Stimulated activated CD8-positive, alpha-beta memory T cell treated with anti-CD3 and anti-CD28 coated beads, Interleukin-2, amount 100 ng/mL, for 1 hour (primary cell): ENCODE measurements at regions not wholly inside any gene's neighbourhood (a gene's known extent, or its start where the extent isn't known, plus 50 kb on each side); places are given as distances from the start of the nearest gene placed in this dataset.
"Not testable (repeated sequence)": the region's sequence is repeated elsewhere in the genome, so short reads cannot be mapped to it uniquely, and the experiment has no call there.

Experiments used
- DNase-seq, 2 donors: peaks; one replicate each; pipeline ENCODE4 v3.0.0-alpha.2; 2020; ENCODE audit warnings: low read depth in 2 of 2

- DNase-seq, result no peak
These were observed 603.6 kb upstream of the NR2F2 start for GRCh38 chr15:95726891-95727290.

- no peak for DNase-seq
These were observed 596.6 kb upstream of the NR2F2 start for GRCh38 chr15:95733931-95734330.

- DNase-seq, result no peak
These were observed 595.8 kb upstream of the NR2F2 start for GRCh38 chr15:95734422-95735316.

DNA sequence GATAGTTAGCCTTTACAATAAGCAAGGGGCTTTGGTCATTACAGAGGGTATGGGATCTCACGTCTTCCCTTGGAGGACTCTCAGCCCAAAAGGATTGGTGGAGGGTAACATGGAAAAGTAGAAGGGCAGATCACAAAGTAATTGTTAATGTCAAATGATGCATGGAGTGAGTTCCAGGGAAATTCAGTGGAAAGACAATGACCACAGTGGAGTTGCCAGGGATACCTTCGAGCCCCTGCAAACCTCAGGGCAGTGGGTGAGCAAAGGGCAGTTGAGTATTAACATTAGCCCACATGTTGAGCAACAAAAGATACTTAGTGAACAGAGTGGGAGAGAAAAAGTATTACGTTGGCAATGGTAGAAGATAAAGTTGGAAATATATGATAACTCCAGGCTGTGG is 593.4 kb upstream of the NR2F2 start:
- DNase-seq, result no peak

DNA sequence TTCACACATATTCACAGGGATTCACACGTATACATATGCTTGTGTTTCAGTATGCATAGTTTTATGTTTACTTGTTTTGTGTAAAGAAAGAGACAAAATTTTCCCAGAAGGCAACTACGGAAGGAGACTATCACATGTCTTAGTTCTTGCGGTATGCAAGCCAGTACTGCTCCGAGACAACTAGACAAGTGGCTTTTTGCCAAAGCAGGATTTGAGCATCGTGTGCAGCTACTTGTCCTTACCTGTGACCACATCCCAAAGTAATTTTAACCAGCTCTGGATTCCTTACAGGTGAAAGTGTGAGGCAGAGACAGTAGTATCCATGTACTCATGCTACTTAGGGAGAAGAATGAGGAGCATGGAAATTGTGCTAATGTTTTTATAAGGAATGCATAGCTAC is 591.4 kb upstream of the NR2F2 start:
- DNase-seq, result no peak

DNA sequence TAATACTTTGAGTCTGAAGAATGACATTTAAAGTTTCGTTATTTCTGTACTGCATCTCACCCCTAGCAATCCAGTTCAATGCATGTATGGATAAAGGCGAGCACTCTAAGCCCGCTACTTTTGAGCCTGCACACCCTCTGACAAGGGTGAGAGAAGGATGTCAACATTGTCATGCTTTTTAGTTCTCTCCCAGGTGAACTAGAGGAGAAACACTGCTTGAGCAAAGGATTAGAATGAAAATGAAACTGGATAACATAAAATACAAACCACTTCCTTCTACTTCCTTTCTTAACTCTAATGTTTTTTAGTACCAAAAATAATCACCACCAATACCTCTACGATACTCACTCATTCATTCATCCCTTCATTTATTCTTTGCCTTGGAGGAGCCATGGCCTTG is 588.7 kb upstream of the NR2F2 start:
- DNase-seq, result no peak

DNA sequence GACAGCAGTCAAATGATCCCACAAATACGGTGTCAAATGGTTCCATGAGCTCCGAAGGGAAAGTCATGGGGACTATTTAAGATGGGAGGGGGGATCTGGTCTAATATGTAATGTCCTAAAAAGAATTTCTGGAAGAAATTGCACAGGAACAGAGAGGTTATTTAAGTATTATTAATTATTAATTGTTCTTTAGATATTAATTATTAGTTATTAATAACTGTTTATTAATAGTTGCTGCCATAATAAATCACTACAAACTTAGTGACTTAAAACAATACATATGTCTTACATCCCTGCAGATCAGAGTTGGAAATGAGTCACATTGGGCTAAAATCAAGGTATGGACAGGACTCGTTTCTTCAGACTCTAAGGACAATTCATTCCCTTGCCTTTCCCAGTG is 588.2 kb upstream of the NR2F2 start:
- DNase-seq, result no peak

DNA sequence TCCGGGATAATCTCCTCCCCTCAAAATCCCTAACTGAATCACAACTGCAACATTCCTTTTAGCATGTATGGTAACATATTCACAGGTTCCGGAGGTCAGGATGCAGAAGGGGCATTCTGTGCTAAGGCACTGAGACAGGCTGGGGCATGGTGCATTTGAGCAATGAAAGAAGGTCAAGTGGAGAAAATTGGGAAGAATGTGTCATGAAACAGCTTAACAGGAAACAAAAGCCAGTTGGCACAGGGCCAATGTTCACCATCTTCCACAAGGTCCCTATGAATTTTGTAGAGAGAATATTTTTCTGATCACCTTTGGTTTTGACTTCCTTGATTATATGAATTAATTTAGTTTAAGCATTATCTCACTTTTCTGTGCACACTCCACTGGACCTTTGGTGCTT is 587.7 kb upstream of the NR2F2 start:
- no peak for DNase-seq

GRCh38 chr15:95757171-95757570 is 573.3 kb upstream of the NR2F2 start:
- no peak for DNase-seq

DNA sequence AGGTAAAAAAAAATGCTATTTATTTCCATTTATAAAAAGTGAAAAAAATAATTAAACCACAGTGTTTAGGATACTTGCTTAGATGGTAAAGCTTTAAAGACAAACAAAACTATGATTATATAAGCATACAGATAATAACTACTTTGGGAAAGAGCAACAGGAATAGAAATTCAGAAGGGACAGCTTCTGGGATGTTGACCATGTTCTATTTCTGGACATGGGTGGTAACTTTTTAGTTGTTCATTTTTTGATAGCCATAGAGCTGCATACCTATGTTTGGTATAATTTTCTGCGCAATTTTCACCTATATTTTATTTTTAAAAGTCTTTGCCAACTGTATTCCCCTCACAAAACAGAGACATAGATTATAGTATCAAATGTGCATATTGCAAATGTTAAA is 572.0 kb upstream of the NR2F2 start:
- DNase-seq, result no peak

DNA sequence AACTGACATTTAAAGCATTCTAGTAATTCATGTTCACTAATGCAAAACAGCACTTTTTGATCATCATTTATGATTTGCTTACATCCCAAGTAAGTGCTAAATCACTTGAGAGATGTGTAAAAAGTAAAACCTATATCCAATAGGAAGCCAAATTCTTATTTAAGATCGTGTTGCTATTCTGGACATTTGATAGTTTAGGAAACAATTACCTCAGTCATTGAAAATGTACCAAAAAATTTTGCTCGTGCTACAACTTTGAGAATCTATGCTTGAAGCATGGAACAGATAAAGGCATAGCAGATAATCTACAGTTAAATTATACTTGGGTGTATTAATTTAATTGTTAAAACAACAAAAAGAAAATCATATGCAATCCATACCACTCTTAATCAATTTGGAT is 571.6 kb upstream of the NR2F2 start:
- DNase-seq, result no peak

GRCh38 chr15:95760508-95760907 is 570.0 kb upstream of the NR2F2 start:
- no peak for DNase-seq

DNA sequence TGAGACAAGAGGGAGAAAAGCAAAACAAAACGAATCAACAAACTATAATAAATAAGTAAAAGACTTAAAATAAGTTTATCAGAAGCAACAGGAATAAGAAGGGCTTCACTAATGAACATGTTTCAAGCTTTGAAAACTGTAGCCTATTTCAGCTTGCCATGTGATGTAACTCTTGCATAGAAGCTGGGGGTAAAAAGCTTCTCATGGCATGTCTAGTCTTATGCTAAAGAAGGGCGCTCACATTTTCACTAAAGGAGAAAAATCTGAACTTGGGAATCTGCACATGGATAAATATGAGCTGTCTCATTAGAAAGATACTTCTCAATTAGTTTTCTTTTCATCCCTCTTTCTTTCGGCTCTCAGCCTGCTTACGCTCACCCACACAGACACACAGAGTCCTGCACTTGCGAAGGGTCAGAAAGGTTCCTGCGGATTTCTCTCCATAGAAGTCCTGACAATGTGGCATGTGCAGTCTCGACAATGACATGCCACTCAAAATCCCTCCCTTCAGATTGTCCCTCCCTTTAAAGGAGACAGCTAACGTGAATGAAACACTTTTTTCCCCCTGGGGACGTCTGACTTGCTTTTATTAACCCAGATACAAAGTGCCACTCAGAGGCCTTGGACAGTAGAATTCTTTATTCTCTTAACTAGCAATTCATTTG is 568.9 kb upstream of the NR2F2 start:
- no peak for DNase-seq

- no peak for DNase-seq
These were observed 567.1 kb upstream of the NR2F2 start for GRCh38 chr15:95763426-95763825.

- no peak for DNase-seq
These were observed 565.3 kb upstream of the NR2F2 start for GRCh38 chr15:95765161-95765560.

- no peak for DNase-seq
These were observed 560.3 kb upstream of the NR2F2 start for GRCh38 chr15:95770196-95770595.

GRCh38 chr15:95772982-95773381 is 557.5 kb upstream of the NR2F2 start:
- DNase-seq, result no peak

- no peak for DNase-seq
These were observed 546.0 kb upstream of the NR2F2 start for GRCh38 chr15:95784508-95784907.

GRCh38 chr15:95785276-95785675 is 545.2 kb upstream of the NR2F2 start:
- DNase-seq, result not testable (repeated sequence)

GRCh38 chr15:95793231-95793630 is 537.3 kb upstream of the NR2F2 start:
- no peak for DNase-seq

GRCh38 chr15:95795386-95795785 is 535.1 kb upstream of the NR2F2 start:
- DNase-seq, result no peak

- DNase-seq, result no peak
These were observed 531.0 kb upstream of the NR2F2 start for GRCh38 chr15:95799286-95800200.
